ENCODE measurements at regions not wholly inside any gene's neighbourhood (a gene's known extent, or its start where the extent isn't known, plus 50 kb on each side); places are given as distances from the start of the nearest gene placed in this dataset.
"Not testable (repeated sequence)": the region's sequence is repeated elsewhere in the genome, so short reads cannot be mapped to it uniquely, and the experiment has no call there.

GRCh38 chr1:82371844-82372498, 571.2 kb downstream of the ADGRL2 start:
- Histone ChIP-seq H3K9me3 (no peaks in the 10 kb centered on the region), H3K36me3 (no peaks in the 10 kb centered on the region), H3K4me3 (no peak overlapping the region), H3K4me1 (ENCODE audit: insufficient read depth) (no peaks in the 10 kb centered on the region), H3K27ac (no peak overlapping the region), H3K27me3 (no peaks in the 10 kb centered on the region)
- TF ChIP-seq POLR2A (IDR thresholded peaks at IDR 0.05), result no peak
- no peak for TF ChIP-seq CTCF (IDR thresholded peaks at IDR 0.05)
- no peak for TF ChIP-seq EP300 (IDR thresholded peaks at IDR 0.05)
- 50 to 56% (median 54%) methylated on average over 3 of the region's 3 CpGs for WGBS, 3 donors
- intact Hi-C loops (cut with DNase I), result no loop called here
- no peak for DNase-seq

GRCh38 chr1:82367456-82367855, 566.7 kb downstream of the ADGRL2 start:
- Histone ChIP-seq H3K27me3 (no peaks in the 10 kb centered on the region), H3K4me3 (no peak overlapping the region), H3K36me3 (no peaks in the 10 kb centered on the region), H3K4me1 (ENCODE audit: insufficient read depth) (no peaks in the 10 kb centered on the region), H3K9me3 (no peaks in the 10 kb centered on the region), H3K27ac (no peak overlapping the region)
- TF ChIP-seq CTCF (IDR thresholded peaks at IDR 0.05) (no peak), POLR2A (IDR thresholded peaks at IDR 0.05) (no peak), EP300 (IDR thresholded peaks at IDR 0.05) (no peak)
- WGBS, 3 donors, result 95 to 98% (median 96%) methylated on average over 2 of the region's 2 CpGs
- DNase-seq, result no peak
- intact Hi-C loops (cut with DNase I), result no loop called here

GRCh38 chr1:82366689-82367088, 566.0 kb downstream of the ADGRL2 start:
- TF ChIP-seq CTCF (IDR thresholded peaks at IDR 0.05) (no peak), EP300 (IDR thresholded peaks at IDR 0.05) (no peak), POLR2A (IDR thresholded peaks at IDR 0.05) (no peak)
- no peaks in the 10 kb centered on the region for H3K9me3 ChIP-seq
- no peak overlapping the region for H3K4me3 ChIP-seq
- H3K27ac ChIP-seq, result no peak overlapping the region
- H3K36me3 ChIP-seq, result no peaks in the 10 kb centered on the region
- H3K4me1 ChIP-seq (ENCODE audit: insufficient read depth), result no peaks in the 10 kb centered on the region
- DNase-seq, result no peak
- intact Hi-C loops (cut with DNase I), result no loop called here
- H3K27me3 ChIP-seq, result no peaks in the 10 kb centered on the region
- 89 to 92% (median 90%) methylated on average over 2 of the region's 2 CpGs for WGBS, 3 donors

- WGBS, 3 donors, result 78 to 97% (median 80%) methylated on average over 5 of the region's 5 CpGs
- H3K9me3 ChIP-seq; DNase-seq; H3K27ac ChIP-seq; H3K36me3 ChIP-seq; H3K4me3 ChIP-seq; H3K27me3 ChIP-seq; intact Hi-C loops (cut with DNase I); H3K4me1 ChIP-seq (ENCODE audit: insufficient read depth): not testable (repeated sequence)
Measured at GRCh38 chr1:82359541-82359940, 558.8 kb downstream of the ADGRL2 start.

GRCh38 chr1:82358706-82359105, 558.0 kb downstream of the ADGRL2 start:
- H3K4me3 ChIP-seq; H3K4me1 ChIP-seq (ENCODE audit: insufficient read depth); H3K27me3 ChIP-seq; H3K27ac ChIP-seq; DNase-seq; H3K9me3 ChIP-seq; H3K36me3 ChIP-seq; intact Hi-C loops (cut with DNase I): not testable (repeated sequence)
- WGBS, 3 donors, result 59 to 72% (median 61%) methylated on average over 4 of the region's 4 CpGs

GRCh38 chr1:82354546-82354945, 553.8 kb downstream of the ADGRL2 start:
- H3K27me3 ChIP-seq; H3K4me1 ChIP-seq (ENCODE audit: insufficient read depth); H3K4me3 ChIP-seq; H3K36me3 ChIP-seq; H3K27ac ChIP-seq; DNase-seq; intact Hi-C loops (cut with DNase I); H3K9me3 ChIP-seq: not testable (repeated sequence)
- WGBS, 3 donors, result 85 to 97% (median 91%) methylated on average over 5 of the region's 5 CpGs
